Coronary artery (tissue), 2 donors: ENCODE measurements at regions not wholly inside any gene's neighbourhood (a gene's known extent, or its start where the extent isn't known, plus 50 kb on each side); places are given as distances from the start of the nearest gene placed in this dataset.

Experiments used
- DNase-seq: peaks from one replicate; pipeline ENCODE4 v3.0.0-alpha.2; 2017; ENCODE audit warnings: low spot score
- H3K27ac ChIP-seq, 2 donors: fragments of 200-600 bp; sonication (generic); one replicate each; pipeline ENCODE4 v1.5.1; 2016 to 2019
- H3K4me3 ChIP-seq: fragments of 200-600 bp; sonication (generic); 2 replicates; pipeline ENCODE4 v1.5.1; 2016; ENCODE audit warnings: mild to moderate bottlenecking, moderate library complexity
- TF ChIP-seq, protein P1 (sequence below): fragments of 200-600 bp; sonication (generic); IDR thresholded peaks from one replicate; pipeline ENCODE4 v1.5.1; 2019; ENCODE audit warnings: antibody characterized with exemption

GRCh38 chr16:65938083-65938482, 428.4 kb upstream of the CDH5 start:
- DNase-seq = no peak
- H3K4me3 ChIP-seq = no peak overlapping the region
- TF ChIP-seq, protein P1, sequence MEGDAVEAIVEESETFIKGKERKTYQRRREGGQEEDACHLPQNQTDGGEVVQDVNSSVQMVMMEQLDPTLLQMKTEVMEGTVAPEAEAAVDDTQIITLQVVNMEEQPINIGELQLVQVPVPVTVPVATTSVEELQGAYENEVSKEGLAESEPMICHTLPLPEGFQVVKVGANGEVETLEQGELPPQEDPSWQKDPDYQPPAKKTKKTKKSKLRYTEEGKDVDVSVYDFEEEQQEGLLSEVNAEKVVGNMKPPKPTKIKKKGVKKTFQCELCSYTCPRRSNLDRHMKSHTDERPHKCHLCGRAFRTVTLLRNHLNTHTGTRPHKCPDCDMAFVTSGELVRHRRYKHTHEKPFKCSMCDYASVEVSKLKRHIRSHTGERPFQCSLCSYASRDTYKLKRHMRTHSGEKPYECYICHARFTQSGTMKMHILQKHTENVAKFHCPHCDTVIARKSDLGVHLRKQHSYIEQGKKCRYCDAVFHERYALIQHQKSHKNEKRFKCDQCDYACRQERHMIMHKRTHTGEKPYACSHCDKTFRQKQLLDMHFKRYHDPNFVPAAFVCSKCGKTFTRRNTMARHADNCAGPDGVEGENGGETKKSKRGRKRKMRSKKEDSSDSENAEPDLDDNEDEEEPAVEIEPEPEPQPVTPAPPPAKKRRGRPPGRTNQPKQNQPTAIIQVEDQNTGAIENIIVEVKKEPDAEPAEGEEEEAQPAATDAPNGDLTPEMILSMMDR = no peak

GRCh38 chr16:65937455-65937854, 429.0 kb upstream of the CDH5 start:
- DNase-seq = no peak
- Histone ChIP-seq H3K27ac (no peak overlapping the region), H3K4me3 (no peak overlapping the region)
- TF ChIP-seq, protein P1 = no peak

More at GRCh38 chr16:65938083-65938482, 428.4 kb upstream of the CDH5 start:
- H3K27ac ChIP-seq = no peak overlapping the region

DNA sequence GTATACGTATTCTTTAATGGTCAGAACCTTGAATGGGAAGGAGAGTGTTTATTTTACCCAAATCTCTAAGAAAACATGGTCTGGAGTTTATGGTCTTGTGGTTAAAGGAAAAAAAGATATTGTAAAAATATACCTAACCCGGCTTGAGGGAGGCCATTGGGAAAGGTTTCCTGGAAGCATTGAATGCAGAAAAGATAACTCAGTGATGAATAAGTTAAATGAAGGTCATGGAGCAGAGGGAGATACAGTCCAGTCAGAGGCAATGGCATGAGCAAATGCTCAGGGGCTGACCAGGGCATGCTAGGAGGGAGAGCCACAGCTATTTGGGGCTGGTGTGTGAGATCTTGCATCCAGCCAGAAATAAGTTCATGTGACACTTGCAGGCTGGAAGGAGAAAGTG, 430.4 kb upstream of the CDH5 start:
- DNase-seq = no peak
- H3K27ac ChIP-seq = no peak overlapping the region
- H3K4me3 ChIP-seq = no peak overlapping the region
- TF ChIP-seq, protein P1 = no peak

GRCh38 chr16:65934443-65934842, 432.0 kb upstream of the CDH5 start:
- no peak overlapping the region for H3K4me3 ChIP-seq
- H3K27ac ChIP-seq = no peak overlapping the region
- TF ChIP-seq, protein P1 = no peak
- DNase-seq = no peak

GRCh38 chr16:65933703-65934102, 432.8 kb upstream of the CDH5 start:
- DNase-seq = no peak
- Histone ChIP-seq H3K4me3 (no peak overlapping the region), H3K27ac (no peak overlapping the region)
- TF ChIP-seq, protein P1 = no peak

DNA sequence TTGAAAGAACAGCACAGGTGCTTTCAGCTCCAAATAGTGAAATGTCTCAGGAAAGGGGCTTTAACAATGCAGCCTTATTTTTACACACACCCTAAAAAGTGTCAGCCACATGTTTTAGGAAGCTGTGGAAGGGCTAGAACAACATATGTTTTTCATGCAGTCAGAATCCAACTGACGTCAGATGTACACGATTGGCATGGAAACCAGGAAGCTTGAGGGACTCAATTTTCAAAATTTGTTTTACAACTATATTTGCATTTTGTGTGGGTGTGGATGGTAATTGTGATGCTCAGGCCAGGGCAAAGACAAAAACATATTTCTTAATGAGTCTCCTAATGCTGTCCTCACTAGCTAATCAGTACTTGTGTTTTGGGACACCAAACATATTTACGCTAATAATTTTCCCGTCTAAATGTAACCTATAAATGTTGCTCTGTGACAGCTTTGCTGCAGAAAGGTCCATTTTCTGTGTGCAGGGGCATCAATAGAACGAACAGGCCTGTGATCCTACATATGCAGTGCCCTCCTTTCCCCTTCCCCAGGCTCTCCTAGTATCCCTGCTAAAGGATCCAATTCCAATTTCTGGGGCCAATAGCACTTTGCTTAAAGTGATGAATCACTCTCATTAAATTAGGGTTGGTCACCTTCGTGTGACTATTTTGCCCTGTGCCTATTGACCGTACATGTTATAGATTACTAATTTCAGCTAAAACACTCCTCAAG, 434.0 kb upstream of the CDH5 start:
- Histone ChIP-seq H3K4me3 (no peak overlapping the region), H3K27ac (no peak overlapping the region)
- DNase-seq = no peak
- TF ChIP-seq, protein P1 = no peak

DNA sequence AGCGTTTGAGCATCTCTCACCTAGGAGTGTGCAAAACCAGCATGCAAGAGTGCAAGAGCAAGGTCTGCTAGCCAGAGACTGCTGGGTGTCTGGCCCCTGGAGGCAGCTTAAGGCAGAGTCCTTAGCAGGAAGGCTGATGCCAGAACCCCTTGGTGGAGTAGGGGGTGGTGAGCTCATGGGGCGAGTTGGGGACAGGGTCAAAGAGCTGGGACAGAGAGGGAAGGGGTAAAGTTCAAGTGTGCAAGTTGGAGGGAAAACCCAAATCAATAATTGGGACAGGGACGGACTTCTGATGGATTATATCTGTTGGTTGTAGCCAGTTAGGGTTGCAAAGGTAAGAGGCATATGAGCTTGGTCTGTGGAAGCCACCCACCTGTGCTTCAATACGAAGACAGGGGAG, 443.6 kb upstream of the CDH5 start:
- Histone ChIP-seq H3K4me3 (no peak overlapping the region), H3K27ac (no peak overlapping the region)
- TF ChIP-seq, protein P1 = no peak
- DNase-seq = no peak
